Activated T-helper 1 cell treated with anti-CD3 and anti-CD28 coated beads, Interleukin-12 subunit alpha, Interleukin-12 subunit beta, Interleukin-2, Interleukin-4 antibody, amounts not matched to agents 30 ng/mL and 10 ng/mL and 1 ng/mL, durations not matched to agents 14 hours and 24 hours and 36 hours (primary cell): ENCODE measurements at regions not wholly inside any gene's neighbourhood (a gene's known extent, or its start where the extent isn't known, plus 50 kb on each side); places are given as distances from the start of the nearest gene placed in this dataset.
"Not testable (repeated sequence)": the region's sequence is repeated elsewhere in the genome, so short reads cannot be mapped to it uniquely, and the experiment has no call there.

Experiments
- DNase-seq: peaks from one replicate; pipeline ENCODE4 v3.0.0; 2021; ENCODE audit warnings: low spot score
- H3K27ac Mint-ChIP-seq: one replicate; pipeline ENCODE4 v1.8.0; 2021; ENCODE audit warnings: mild to moderate bottlenecking, mixed read lengths
- H3K27me3 Mint-ChIP-seq: one replicate; pipeline ENCODE4 v1.8.0; 2022; ENCODE audit warnings: mild to moderate bottlenecking, moderate library complexity, mixed read lengths; ENCODE audit not compliant: insufficient read depth
- H3K36me3 Mint-ChIP-seq: one replicate; pipeline ENCODE4 v1.8.0; 2021; ENCODE audit warnings: low read depth, mixed read lengths
- H3K4me1 Mint-ChIP-seq: one replicate; pipeline ENCODE4 v1.8.0; 2021; ENCODE audit warnings: low read depth, mixed read lengths
- H3K4me3 Mint-ChIP-seq: one replicate; pipeline ENCODE4 v1.8.0; 2021; ENCODE audit warnings: mild to moderate bottlenecking, moderate library complexity, mixed read lengths
- H3K9me3 Mint-ChIP-seq: one replicate; pipeline ENCODE4 v1.8.0; 2021; ENCODE audit warnings: mixed read lengths
- intact Hi-C: fragments of 100-400 bp; cut with micrococcal nuclease; formaldehyde crosslinking; loops from one replicate; pipeline ENCODE4 v1.15.1; 2024

DNA sequence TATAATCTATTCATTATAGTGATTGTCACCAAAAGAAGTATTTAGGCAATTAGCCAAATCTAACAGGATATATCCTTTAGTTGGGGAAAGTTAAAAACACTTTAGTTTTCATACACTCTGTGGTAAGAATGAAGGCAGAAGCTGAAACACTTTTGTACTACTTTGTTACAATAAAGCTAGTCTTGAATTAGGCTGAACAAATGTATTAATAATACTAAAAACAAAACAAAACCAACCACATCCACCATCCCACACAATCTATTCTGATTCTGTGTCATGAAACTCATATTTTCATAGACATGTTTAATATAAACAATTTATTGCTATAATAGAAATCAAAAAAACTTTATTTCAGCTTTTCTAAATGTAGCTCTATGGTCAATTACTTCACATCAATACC lies 508.8 kb downstream of the ZEB2 start:
- no peaks in the 10 kb centered on the region for H3K27me3 Mint-ChIP-seq
- no peak overlapping the region for H3K4me3 Mint-ChIP-seq
- intact Hi-C loops = no loop called here
- no peak overlapping the region for H3K27ac Mint-ChIP-seq
- no peaks in the 10 kb centered on the region for H3K9me3 Mint-ChIP-seq
- no peaks in the 10 kb centered on the region for H3K4me1 Mint-ChIP-seq
- H3K36me3 Mint-ChIP-seq = peaks cover 3% of the 10 kb centered on the region
- no peak for DNase-seq

DNA sequence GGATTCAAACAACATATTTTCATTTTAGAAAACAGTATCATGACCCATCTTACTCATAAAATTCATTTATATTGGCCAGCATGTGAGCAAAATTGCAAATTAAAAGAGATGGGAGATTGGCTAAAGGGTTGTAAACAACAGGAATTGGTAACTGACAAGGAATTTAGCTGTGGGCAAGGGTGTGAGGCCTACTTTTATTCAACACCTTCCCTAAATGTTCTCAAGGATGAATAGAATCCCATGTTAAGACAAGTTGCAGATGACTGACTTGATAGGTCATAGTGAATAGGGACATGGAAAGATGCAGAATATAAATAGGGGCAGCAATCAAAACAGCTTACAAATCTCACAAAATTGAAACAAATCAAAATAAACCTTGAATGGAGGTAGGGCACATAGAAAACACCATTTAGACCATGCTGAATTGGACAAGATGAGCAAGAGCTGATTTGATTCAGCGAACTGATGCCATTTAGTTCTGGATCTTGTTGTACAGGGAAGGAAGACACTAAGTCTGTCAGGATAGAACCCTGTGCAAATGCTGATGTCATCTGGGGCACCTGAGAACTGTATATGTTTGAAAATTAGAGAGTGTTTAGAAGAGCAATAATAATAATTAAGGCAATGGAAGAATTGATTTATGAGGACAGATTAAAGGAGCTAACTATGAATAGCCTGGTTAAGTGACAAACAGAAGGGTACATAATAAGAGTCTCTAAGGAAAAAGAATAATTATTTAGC lies 509.7 kb downstream of the ZEB2 start:
- intact Hi-C loops = no loop called here
- Mint-ChIP-seq H3K36me3 (peaks cover 3% of the 10 kb centered on the region), H3K9me3 (no peaks in the 10 kb centered on the region), H3K4me3 (no peak overlapping the region), H3K4me1 (no peaks in the 10 kb centered on the region), H3K27ac (no peak overlapping the region), H3K27me3 (no peaks in the 10 kb centered on the region)
- no peak for DNase-seq

DNA sequence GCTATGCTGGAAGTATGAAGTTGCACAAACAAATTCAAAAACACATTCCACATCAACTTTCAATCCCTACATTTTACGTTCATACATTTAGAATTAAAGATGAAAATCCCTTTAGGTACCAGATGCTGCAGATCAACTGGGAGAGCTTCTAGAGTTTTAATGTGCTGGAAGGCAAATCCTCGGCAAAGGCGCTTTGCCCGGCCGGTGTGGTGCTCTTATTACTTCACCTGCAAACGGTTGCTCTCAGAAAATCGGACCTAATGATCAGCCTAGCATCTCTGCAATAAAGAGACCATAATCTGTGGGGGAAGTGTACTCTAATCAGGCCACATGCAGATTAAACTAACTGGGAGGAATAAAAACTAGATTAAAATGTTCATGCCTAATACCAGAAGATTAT lies 513.8 kb downstream of the ZEB2 start:
- intact Hi-C loops = no loop called here
- H3K4me1 Mint-ChIP-seq = no peaks in the 10 kb centered on the region
- no peak overlapping the region for H3K4me3 Mint-ChIP-seq
- no peak overlapping the region for H3K27ac Mint-ChIP-seq
- H3K9me3 Mint-ChIP-seq = no peaks in the 10 kb centered on the region
- no peaks in the 10 kb centered on the region for H3K27me3 Mint-ChIP-seq
- no peak for DNase-seq
- H3K36me3 Mint-ChIP-seq = peaks cover 3% of the 10 kb centered on the region

DNA sequence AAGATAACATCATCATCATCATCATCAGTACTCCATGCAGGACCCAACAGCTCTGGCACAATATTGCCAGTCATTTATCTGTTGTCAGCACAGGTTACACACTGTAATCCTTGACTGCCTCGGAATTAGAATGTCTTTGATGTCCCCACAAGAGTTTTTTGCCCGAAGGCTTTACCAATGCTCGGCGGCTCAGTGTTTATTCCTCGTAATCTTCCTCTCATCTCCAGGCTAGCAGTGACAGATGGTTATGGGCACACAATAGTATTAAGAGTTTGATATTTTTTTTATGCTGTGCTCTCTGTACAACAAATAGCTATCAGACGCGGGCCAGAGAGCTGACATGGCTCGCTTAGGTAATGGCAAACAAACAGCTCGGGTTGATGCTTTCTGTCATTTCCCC lies 515.2 kb downstream of the ZEB2 start:
- DNase-seq = no peak
- no peaks in the 10 kb centered on the region for H3K4me1 Mint-ChIP-seq
- peaks cover 3% of the 10 kb centered on the region for H3K36me3 Mint-ChIP-seq
- no peaks in the 10 kb centered on the region for H3K9me3 Mint-ChIP-seq
- intact Hi-C loops = no loop called here
- H3K4me3 Mint-ChIP-seq = no peak overlapping the region
- no peak overlapping the region for H3K27ac Mint-ChIP-seq
- H3K27me3 Mint-ChIP-seq = peaks cover 2% of the 10 kb centered on the region

DNA sequence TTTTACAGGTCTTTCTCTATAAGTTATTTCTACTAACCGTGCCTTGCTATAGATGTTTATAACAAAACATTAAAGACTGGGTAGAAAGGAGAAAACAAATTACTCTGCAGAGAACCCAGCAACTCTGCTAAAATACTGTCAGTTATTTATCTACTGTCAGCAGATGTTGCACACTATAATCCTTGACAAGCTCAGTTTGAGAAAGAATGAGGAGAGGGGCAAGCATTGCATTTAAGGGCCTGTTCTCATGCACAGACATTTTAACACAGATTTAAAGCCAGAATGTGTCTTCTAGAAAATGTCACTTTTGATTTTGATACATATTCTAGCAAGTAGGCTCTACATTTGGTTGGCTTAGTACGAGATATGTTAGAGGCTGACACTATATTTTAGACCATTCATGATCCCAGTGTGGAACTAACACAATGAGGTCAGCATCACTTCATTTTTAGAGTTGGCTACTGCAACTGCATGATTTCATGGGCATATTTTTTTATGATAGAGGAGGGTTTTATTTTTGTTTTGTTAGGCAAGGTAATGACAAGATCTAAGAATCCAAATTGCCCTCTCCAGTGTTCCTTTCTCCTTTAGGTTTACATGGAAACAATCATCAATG lies 516.4 kb downstream of the ZEB2 start:
- intact Hi-C loops = no loop called here
- no peaks in the 10 kb centered on the region for H3K4me1 Mint-ChIP-seq
- H3K27me3 Mint-ChIP-seq = peaks cover 2% of the 10 kb centered on the region
- H3K36me3 Mint-ChIP-seq = peaks cover 3% of the 10 kb centered on the region
- no peak for DNase-seq
- no peak overlapping the region for H3K4me3 Mint-ChIP-seq
- no peak overlapping the region for H3K27ac Mint-ChIP-seq
- no peaks in the 10 kb centered on the region for H3K9me3 Mint-ChIP-seq

DNA sequence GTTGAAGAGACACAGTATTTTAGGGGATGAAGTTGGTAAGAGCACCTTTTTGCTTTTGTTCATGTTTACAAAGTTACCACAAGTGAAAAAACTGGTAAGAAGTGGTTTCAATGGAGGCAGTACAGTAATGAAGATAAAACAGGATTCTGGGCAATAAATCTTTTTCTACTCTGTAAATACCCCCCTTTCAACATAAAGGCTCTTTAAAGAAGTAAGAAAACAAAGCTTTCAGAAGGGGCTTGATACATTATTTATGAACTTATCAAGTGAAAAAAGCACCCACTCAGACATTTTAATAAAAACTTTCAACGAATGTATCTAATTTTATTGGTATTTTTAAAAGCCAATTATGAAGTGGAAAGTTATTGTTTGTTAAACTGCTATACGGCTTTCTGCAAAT lies 522.9 kb downstream of the ZEB2 start:
- Mint-ChIP-seq H3K27ac (no peak overlapping the region), H3K36me3 (no peaks in the 10 kb centered on the region), H3K4me1 (no peaks in the 10 kb centered on the region), H3K27me3 (peaks cover 2% of the 10 kb centered on the region), H3K9me3 (no peaks in the 10 kb centered on the region), H3K4me3 (no peak overlapping the region)
- no peak for DNase-seq
- intact Hi-C loops = no loop called here

DNA sequence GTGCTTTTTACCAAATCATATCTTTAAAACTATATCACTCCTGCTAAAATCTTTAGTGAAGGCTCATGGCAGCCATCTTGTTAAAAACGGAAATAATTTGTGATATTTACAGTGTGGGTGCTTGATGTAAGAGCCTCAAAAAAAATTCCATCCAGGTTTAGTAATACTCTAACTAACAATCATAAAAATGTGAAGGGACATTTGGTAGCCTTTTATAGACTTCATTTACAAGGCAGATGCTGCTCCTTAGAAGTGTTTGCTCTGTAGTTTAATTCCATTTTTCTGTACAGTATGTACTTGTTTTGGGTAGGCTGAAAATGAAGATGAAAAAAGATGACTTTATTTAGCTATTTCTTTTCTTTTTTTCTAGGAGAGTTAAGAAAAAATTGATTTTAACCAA lies 525.0 kb downstream of the ZEB2 start:
- no peak overlapping the region for H3K4me3 Mint-ChIP-seq
- H3K27me3 Mint-ChIP-seq = no peaks in the 10 kb centered on the region
- H3K4me1 Mint-ChIP-seq = no peaks in the 10 kb centered on the region
- peaks cover 12% of the 10 kb centered on the region for H3K9me3 Mint-ChIP-seq
- DNase-seq = no peak
- intact Hi-C loops = no loop called here
- H3K36me3 Mint-ChIP-seq = peaks cover 3% of the 10 kb centered on the region
- no peak overlapping the region for H3K27ac Mint-ChIP-seq

DNA sequence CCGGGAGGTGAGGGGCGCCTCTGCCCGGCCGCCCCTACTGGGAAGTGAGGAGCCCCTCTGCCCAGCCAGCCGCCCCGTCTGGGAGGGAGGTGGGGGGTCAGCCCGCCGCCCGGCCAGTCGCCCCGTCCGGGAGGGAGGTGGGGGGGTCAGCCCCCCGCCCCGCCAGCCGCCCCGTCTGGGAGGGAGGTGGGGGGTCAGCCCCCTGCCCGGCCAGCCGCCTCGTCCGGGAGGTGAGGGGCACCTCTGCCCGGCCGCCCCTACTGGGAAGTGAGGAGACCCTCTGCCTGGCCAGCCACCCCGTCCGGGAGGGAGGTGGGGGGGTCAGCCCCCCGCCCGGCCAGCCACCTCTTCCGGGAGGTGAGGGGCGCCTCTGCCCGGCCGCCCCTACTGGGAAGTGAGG lies 528.3 kb downstream of the ZEB2 start:
- H3K4me3 Mint-ChIP-seq, H3K36me3 Mint-ChIP-seq, H3K27ac Mint-ChIP-seq, intact Hi-C loops, H3K4me1 Mint-ChIP-seq, DNase-seq, H3K27me3 Mint-ChIP-seq: not testable (repeated sequence)
- peaks cover 13% of the 10 kb centered on the region for H3K9me3 Mint-ChIP-seq

DNA sequence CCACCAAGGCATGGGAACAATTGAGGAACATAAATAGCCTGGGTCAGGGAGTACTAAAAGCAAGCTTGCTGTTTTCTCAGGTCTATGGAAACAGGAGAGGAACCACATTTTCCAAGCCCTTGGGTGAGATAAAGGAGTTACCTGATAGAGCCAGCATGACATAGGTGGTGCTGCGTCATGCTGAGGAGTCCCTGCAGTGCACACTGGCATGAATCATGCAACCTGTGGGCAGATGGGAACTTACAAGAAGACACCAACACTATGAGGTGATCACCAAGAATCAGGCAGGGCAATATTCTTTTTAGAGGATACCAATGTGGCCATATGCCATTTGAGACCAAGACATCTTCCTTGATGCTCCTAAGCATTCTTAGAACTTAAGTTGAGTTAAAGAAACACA lies 531.8 kb downstream of the ZEB2 start:
- Mint-ChIP-seq H3K9me3 (peaks cover 13% of the 10 kb centered on the region), H3K4me3 (no peak overlapping the region), H3K27ac (no peak overlapping the region), H3K27me3 (no peaks in the 10 kb centered on the region), H3K36me3 (peaks cover 3% of the 10 kb centered on the region), H3K4me1 (no peaks in the 10 kb centered on the region)
- intact Hi-C loops = no loop called here
- DNase-seq = no peak

DNA sequence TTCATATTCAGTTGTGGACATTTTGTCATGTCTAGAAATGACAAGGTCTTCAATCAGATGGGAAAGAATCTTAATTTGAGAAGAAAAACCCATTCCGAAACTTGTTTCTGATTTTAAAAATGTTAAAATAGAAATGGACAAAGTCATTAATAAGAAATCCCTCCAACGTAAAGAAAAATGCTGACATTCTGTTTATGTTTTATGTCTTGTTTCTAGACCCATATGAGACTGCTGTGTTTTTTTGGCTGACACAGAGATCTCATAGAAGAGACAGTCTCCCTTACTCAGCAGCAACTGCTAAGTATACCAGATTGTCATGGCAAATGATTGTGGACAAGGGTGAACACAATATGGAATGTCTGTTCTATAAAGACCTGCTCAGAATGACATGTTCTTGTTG lies 538.5 kb downstream of the ZEB2 start:
- no peaks in the 10 kb centered on the region for H3K27me3 Mint-ChIP-seq
- H3K36me3 Mint-ChIP-seq = no peaks in the 10 kb centered on the region
- DNase-seq = no peak
- no peaks in the 10 kb centered on the region for H3K4me1 Mint-ChIP-seq
- H3K27ac Mint-ChIP-seq = no peak overlapping the region
- H3K4me3 Mint-ChIP-seq = no peak overlapping the region
- intact Hi-C loops = no loop called here
- H3K9me3 Mint-ChIP-seq = no peaks in the 10 kb centered on the region

DNA sequence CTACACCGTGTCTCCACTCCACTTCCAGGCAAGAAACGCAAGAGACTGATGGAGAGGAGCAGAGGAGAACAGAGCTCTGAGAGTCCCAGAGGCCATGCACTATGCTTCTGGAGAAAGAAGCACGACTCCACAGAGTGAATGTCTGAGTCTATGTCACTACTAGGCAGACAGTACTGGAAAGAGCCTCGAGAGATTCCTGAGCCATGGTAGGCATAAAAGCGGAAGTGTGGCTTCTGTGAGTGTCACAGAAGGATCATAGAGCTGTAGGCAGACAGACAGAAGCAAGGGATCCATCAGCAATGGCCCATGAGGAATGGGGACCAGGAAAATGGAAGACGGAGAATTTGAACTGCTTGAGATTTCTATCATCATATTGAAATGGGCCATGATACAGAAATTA lies 542.6 kb downstream of the ZEB2 start:
- Mint-ChIP-seq H3K36me3 (no peaks in the 10 kb centered on the region), H3K9me3 (no peaks in the 10 kb centered on the region), H3K4me1 (no peaks in the 10 kb centered on the region), H3K4me3 (no peak overlapping the region), H3K27me3 (no peaks in the 10 kb centered on the region), H3K27ac (no peak overlapping the region)
- no peak for DNase-seq
- intact Hi-C loops = no loop called here

DNA sequence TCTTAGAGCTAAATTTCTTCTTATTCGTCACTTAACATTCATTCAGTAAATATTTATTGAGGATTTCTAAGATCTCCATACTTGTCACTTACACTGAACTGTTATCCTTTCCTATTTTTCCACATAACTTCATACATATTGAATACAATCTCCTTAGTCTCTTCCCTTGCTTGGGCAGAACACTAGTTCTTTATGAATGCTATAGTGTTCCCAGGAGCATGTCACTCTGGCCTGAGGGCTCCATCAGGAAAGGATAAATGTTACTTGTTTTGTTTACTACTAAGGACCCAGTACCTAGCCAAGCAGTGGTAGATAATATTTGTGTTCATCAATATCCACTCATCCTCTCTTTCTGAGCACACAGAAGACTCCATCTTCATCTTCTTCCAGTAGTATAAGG lies 544.7 kb downstream of the ZEB2 start:
- no peak for DNase-seq
- Mint-ChIP-seq H3K27ac (no peak overlapping the region), H3K9me3 (no peaks in the 10 kb centered on the region), H3K4me3 (no peak overlapping the region), H3K27me3 (no peaks in the 10 kb centered on the region), H3K36me3 (no peaks in the 10 kb centered on the region), H3K4me1 (no peaks in the 10 kb centered on the region)
- intact Hi-C loops = no loop called here

DNA sequence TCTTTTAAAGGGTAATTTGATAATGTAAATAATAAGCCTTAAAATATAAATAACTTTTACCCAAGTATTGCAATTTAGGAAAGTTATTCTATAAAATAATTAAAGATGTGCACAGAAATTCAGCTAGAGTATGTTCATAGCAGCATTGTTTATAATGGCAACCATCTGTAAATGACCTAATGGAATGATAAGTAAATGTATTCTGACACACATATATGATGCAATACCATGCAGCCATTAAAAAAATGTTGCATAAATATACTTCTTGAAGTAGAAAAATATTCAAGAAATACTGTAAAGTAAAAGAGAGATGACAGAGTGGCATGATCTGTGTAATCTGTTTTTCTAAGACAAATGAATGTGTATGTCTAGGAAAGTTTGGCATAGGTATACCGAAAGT lies 545.7 kb downstream of the ZEB2 start:
- no peak overlapping the region for H3K27ac Mint-ChIP-seq
- no peaks in the 10 kb centered on the region for H3K9me3 Mint-ChIP-seq
- H3K36me3 Mint-ChIP-seq = no peaks in the 10 kb centered on the region
- H3K27me3 Mint-ChIP-seq = no peaks in the 10 kb centered on the region
- DNase-seq = no peak
- no peak overlapping the region for H3K4me3 Mint-ChIP-seq
- H3K4me1 Mint-ChIP-seq = peaks cover 2% of the 10 kb centered on the region
- intact Hi-C loops = no loop called here

DNA sequence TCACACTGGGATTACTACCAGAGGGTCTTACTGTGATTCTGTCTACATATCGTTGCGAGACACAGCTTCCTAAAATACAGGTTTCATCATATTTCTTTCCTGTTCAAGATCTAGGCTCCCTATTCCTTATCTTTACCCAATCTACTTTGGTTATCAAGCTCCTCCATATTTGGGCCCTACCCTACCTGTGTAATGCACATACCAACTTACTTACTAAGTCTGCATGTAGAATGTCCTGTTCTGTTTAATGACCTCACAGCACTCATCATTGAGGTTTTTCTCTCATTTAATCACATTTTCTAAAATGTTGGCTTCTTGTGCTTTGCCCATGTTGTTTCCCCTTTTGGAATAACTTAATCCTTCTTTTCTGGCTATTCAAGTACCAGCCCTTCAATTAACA lies 551.1 kb downstream of the ZEB2 start:
- H3K27me3 Mint-ChIP-seq = peaks cover 2% of the 10 kb centered on the region
- peaks cover 14% of the 10 kb centered on the region for H3K4me1 Mint-ChIP-seq
- H3K36me3 Mint-ChIP-seq = no peaks in the 10 kb centered on the region
- DNase-seq = no peak
- no peak overlapping the region for H3K4me3 Mint-ChIP-seq
- intact Hi-C loops = no loop called here
- no peak overlapping the region for H3K27ac Mint-ChIP-seq
- H3K9me3 Mint-ChIP-seq = no peaks in the 10 kb centered on the region
